GM12878 (cell line): ENCODE measurements at regions not wholly inside any gene's neighbourhood (a gene's known extent, or its start where the extent isn't known, plus 50 kb on each side); places are given as distances from the start of the nearest gene placed in this dataset.
A peak's percentile ranks its signal among the peaks of the same experiment; 100 is the strongest.

Source experiments
- ATAC-seq: fragments of 200-7000 bp; cut with Tn5 transposase; 3 replicates; pipeline ENCODE4 v1.9.1; 2020; ENCODE audit warnings: mild to moderate bottlenecking, moderate library complexity
- BruUV-seq: library from RNA; stranded (reverse); fragments of 400-500 nt; replicated peaks from 2 replicates; lab custom pipeline; 2021; lab: Mats Ljungman, UMichigan
- CTCF ChIA-PET: fragments of 300-600 bp; sonication (Branson Sonifier 250); formaldehyde crosslinking; extraction: SDS; loops from one replicate; lab custom pipeline; 2021; ENCODE audit warnings: inconsistent platforms; lab: Yijun Ruan, JAX
- POLR2A ChIA-PET: fragments of 350-600 bp; formaldehyde crosslinking; extraction: SDS; loops from one replicate; lab custom pipeline; 2021; ENCODE audit warnings: inconsistent platforms; lab: Charles Lee
- RAD21 ChIA-PET: fragments of 300-600 bp; sonication (Branson Sonifier 250); formaldehyde crosslinking; loops from one replicate; lab custom pipeline; 2023; ENCODE audit warnings: antibody characterized with exemption; ENCODE audit not compliant: unreplicated experiment; lab: Charles Lee
- SMC1A ChIA-PET: fragments of 300-600 bp; sonication (Branson Sonifier 250); formaldehyde crosslinking; loops from one replicate; lab custom pipeline; 2023; ENCODE audit not compliant: unreplicated experiment, uncharacterized antibody; lab: Charles Lee
- DNase-seq: peaks from one replicate; pipeline ENCODE4 v3.0.0-alpha.2; 2011; ENCODE audit warnings: low read depth, low spot score
- FAIRE-seq: peaks from 3 replicates; lab custom pipeline; 2011; peaks lifted over from hg19 to GRCh38; lab: Jason Lieb, UNC
- H2AFZ ChIP-seq: 2 replicates; pipeline ENCODE4 v1.6.0; 2011; ENCODE audit warnings: low read depth, low read length, control low read depth; ENCODE audit not compliant: control insufficient read depth
- H3K27ac ChIP-seq: 2 replicates; pipeline ENCODE4 v1.5.1; 2011; ENCODE audit warnings: control low read depth; ENCODE audit not compliant: control insufficient read depth, insufficient read depth
- H3K27me3 ChIP-seq, 2 experiments: replicated peaks in 1 of 2; 2 replicates each; pipeline versions ENCODE4 v1.6.0 to v1.6.1; 2011; ENCODE audit warnings: low read length in 1 of 2; ENCODE audit not compliant: control insufficient read depth in 2 of 2, insufficient read depth in 2 of 2
- H3K36me3 ChIP-seq, 2 experiments: 2 replicates each; pipeline ENCODE4 v1.5.1; 2011; ENCODE audit warnings: low read length in 1 of 2; ENCODE audit not compliant: control insufficient read depth in 2 of 2, insufficient read depth in 2 of 2
- H3K4me1 ChIP-seq: 2 replicates; pipeline ENCODE4 v1.6.1; 2011; ENCODE audit warnings: mild to moderate bottlenecking, low read length, moderate library complexity, mixed read lengths; ENCODE audit not compliant: control insufficient read depth, insufficient read depth
- H3K4me2 ChIP-seq: 2 replicates; pipeline ENCODE4 v1.6.0; 2011; ENCODE audit warnings: control low read depth; ENCODE audit not compliant: control insufficient read depth, insufficient read depth
- H3K4me3 ChIP-seq: fragments of 200-600 bp; sonication (generic); 2 replicates; pipeline ENCODE4 v1.5.1; 2016
- H3K79me2 ChIP-seq: 2 replicates; pipeline ENCODE4 v1.6.0; 2011; ENCODE audit warnings: low read length; ENCODE audit not compliant: control insufficient read depth, insufficient read depth
- H3K9ac ChIP-seq: 2 replicates; pipeline ENCODE4 v1.8.0; 2011; ENCODE audit warnings: low read length, control low read depth, mixed read lengths; ENCODE audit not compliant: control insufficient read depth, insufficient read depth
- H3K9me3 ChIP-seq: replicated peaks from 3 replicates; pipeline ENCODE4 v1.5.1; 2011; ENCODE audit warnings: mild to moderate bottlenecking, low read length; ENCODE audit not compliant: control insufficient read depth, insufficient read depth
- H4K20me1 ChIP-seq: 2 replicates; pipeline ENCODE4 v1.6.0; 2011; ENCODE audit not compliant: control insufficient read depth, insufficient read depth
- ATF2 ChIP-seq: IDR thresholded peaks from 2 replicates; pipeline ENCODE4 v1.6.1; 2012; ENCODE audit warnings: low read length, inconsistent platforms
- EGR1 ChIP-seq, 2 experiments: IDR thresholded peaks; 1 replicate in 1 of 2; 2 replicates in 1 of 2; pipeline ENCODE4 v1.6.1; 2011 to 2012; ENCODE audit warnings: low read depth in 2 of 2, low read length in 2 of 2, borderline replicate concordance in 1 of 2, mild to moderate bottlenecking in 1 of 2, moderate library complexity in 1 of 2
- IRF4 ChIP-seq: IDR thresholded peaks from 2 replicates; pipeline ENCODE4 v1.6.1; 2011; ENCODE audit warnings: low read depth, low read length
- JUNB ChIP-seq: IDR thresholded peaks from 2 replicates; pipeline ENCODE4 v1.6.1; 2016; ENCODE audit warnings: antibody characterized with exemption, mild to moderate bottlenecking
- NFIC ChIP-seq: IDR thresholded peaks from 2 replicates; pipeline ENCODE4 v1.6.1; 2012; ENCODE audit warnings: low read depth, mild to moderate bottlenecking, inconsistent platforms, low read length, moderate library complexity
- RFX5 ChIP-seq: IDR thresholded peaks from 2 replicates; pipeline ENCODE4 v1.6.1; 2011; ENCODE audit warnings: low read depth, low read length, improper control_type of control experiment
- RUNX3 ChIP-seq: IDR thresholded peaks from 2 replicates; pipeline ENCODE4 v1.6.1; 2012; ENCODE audit warnings: low read length, inconsistent platforms
- SMC3 ChIP-seq: IDR thresholded peaks from 2 replicates; pipeline ENCODE4 v1.6.1; 2011; ENCODE audit warnings: low read length, improper control_type of control experiment, borderline replicate concordance
- SRF ChIP-seq, 2 experiments: IDR thresholded peaks; 2 replicates each; pipeline ENCODE4 v1.6.1; 2011; ENCODE audit warnings: low read depth in 2 of 2, low read length in 2 of 2, mild to moderate bottlenecking in 1 of 2, moderate library complexity in 1 of 2
- STAT3 ChIP-seq: IDR thresholded peaks from 2 replicates; pipeline ENCODE4 v1.6.1; 2011; ENCODE audit warnings: low read depth, low read length, improper control_type of control experiment
- WGBS: methylation state at CpG from one replicate; pipeline ENCODE4 v1.1.6; 2016; ENCODE audit warnings: low lambda C conversion rate; ENCODE audit not compliant: insufficient replicate concordance, insufficient coverage; ENCODE audit errors: missing lambda C conversion rate; 5-methylcytosine and 5-hydroxymethylcytosine counted together
- in situ Hi-C: fragments of 300-500 bp; cut with MboI; formaldehyde crosslinking; loops from 9 replicates; pipeline ENCODE4 v1.14.3; 2018; ENCODE audit warnings: mixed read lengths
- intact Hi-C: fragments of 100-400 bp; cut with micrococcal nuclease; formaldehyde crosslinking; loops from one replicate; pipeline ENCODE4 v1.14.2; 2022; ENCODE audit not compliant: unreplicated experiment

GRCh38 chr6:47970826-47971225, 140.2 kb downstream of the PTCHD4 start:
- BruUV-seq, result no TSS peak

GRCh38 chr6:47967843-47968242, 143.2 kb downstream of the PTCHD4 start:
- peak; percentile 21; the same call in 2 of the 3 replicates for ATAC-seq

More at GRCh38 chr6:47970826-47971225, 140.2 kb downstream of the PTCHD4 start:
- DNase-seq, result no peak
- Histone ChIP-seq H3K9me3 (no peaks in the 10 kb centered on the region), H3K4me3 (no peak overlapping the region), H3K27me3 (no peaks in the 10 kb centered on the region), H3K4me2 (no peak overlapping the region), H3K36me3 (no peaks in the 10 kb centered on the region), H3K9ac (no peak overlapping the region), H2AFZ (no peak overlapping the region), H3K79me2 (no peaks in the 10 kb centered on the region), H3K27ac (no peak overlapping the region), H4K20me1 (no peaks in the 10 kb centered on the region), H3K4me1 (no peaks in the 10 kb centered on the region)
- 8% methylated on average over 3 of the region's 3 CpGs for WGBS
- ChIA-PET CTCF (no interaction called here), SMC1A (no interaction called here), RAD21 (no interaction called here), POLR2A (no interaction called here)
- TF ChIP-seq SRF (IDR thresholded peaks at IDR 0.05; ENCODE audit: low read depth in 2 of 2, low read length in 2 of 2), result no peak
- no peak for TF ChIP-seq EGR1 (IDR thresholded peaks at IDR 0.05; ENCODE audit: borderline replicate concordance in 1 of 2, low read depth in 2 of 2, low read length in 2 of 2)
- TF ChIP-seq RFX5, result no peak
- no peak for FAIRE-seq
- in situ Hi-C loops, result no loop called here
- intact Hi-C loops, result no loop called here
- no peak for ATAC-seq

More at GRCh38 chr6:47967843-47968242, 143.2 kb downstream of the PTCHD4 start:
- H3K4me3 ChIP-seq, result no peak overlapping the region
- FAIRE-seq (no peak), DNase-seq (no peak)
- no peaks in the 10 kb centered on the region for H3K9me3 ChIP-seq
- in situ Hi-C loops (no loop called here), intact Hi-C loops (no loop called here)
- ChIA-PET RAD21 (no interaction called here), CTCF (no interaction called here), POLR2A (no interaction called here), SMC1A (no interaction called here)
- H3K9ac ChIP-seq, result no peak overlapping the region
- no peaks in the 10 kb centered on the region for H4K20me1 ChIP-seq
- H3K4me2 ChIP-seq, result no peak overlapping the region
- H3K4me1 ChIP-seq, result no peaks in the 10 kb centered on the region
- no TSS peak for BruUV-seq
- 0% methylated on average over 2 of the region's 2 CpGs for WGBS
- no peaks in the 10 kb centered on the region for H3K27me3 ChIP-seq
- no peaks in the 10 kb centered on the region for H3K36me3 ChIP-seq
- H3K79me2 ChIP-seq, result no peaks in the 10 kb centered on the region
- TF ChIP-seq SMC3 (no peak), IRF4 (0 out of 2 replicates have a peak, but pooled peaks have one; percentile 36), RUNX3 (peak; percentile 42; the same call in 1 of the 2 replicates), NFIC (peak; percentile 55; the same call in 1 of the 2 replicates), JUNB (peak; percentile 85), ATF2 (peak; percentile 50; the same call in 1 of the 2 replicates), STAT3 (no peak)
- no peak overlapping the region for H2AFZ ChIP-seq
- H3K27ac ChIP-seq, result no peak overlapping the region
